HepG2 (cell line): ENCODE measurements at regions not wholly inside any gene's neighbourhood (a gene's known extent, or its start where the extent isn't known, plus 50 kb on each side); places are given as distances from the start of the nearest gene placed in this dataset.

Experiments
- ATAC-seq: fragments of 200-7000 bp; cut with Tn5 transposase; 3 replicates; pipeline ENCODE4 v1.9.1; 2020; ENCODE audit warnings: mild to moderate bottlenecking, moderate library complexity
- BruUV-seq: library from RNA; stranded (reverse); fragments of 400-500 nt; replicated peaks from 2 replicates; lab custom pipeline; 2021; lab: Mats Ljungman, UMichigan
- CTCF ChIA-PET: fragments of 300-600 bp; formaldehyde crosslinking; extraction: SDS; loops from one replicate; lab custom pipeline; 2021; ENCODE audit warnings: low total read pairs, inconsistent platforms, low intra/inter-chr PET ratio; lab: Yijun Ruan, JAX
- POLR2A ChIA-PET: fragments of 350-600 bp; sonication (Branson Sonifier 250); formaldehyde crosslinking; loops from one replicate; lab custom pipeline; 2020; ENCODE audit warnings: antibody characterized with exemption, inconsistent platforms; lab: Yijun Ruan, JAX
- DNase-seq: peaks from one replicate; pipeline ENCODE4 v3.0.0-alpha.2; 2015; ENCODE audit warnings: low spot score
- FAIRE-seq: peaks from 3 replicates; lab custom pipeline; 2011; peaks lifted over from hg19 to GRCh38; lab: Jason Lieb, UNC
- H2AFZ ChIP-seq: one replicate; pipeline ENCODE4 v1.6.1; 2011; ENCODE audit warnings: low read length, inconsistent platforms
- H3K27ac ChIP-seq: fragments of 300-600 bp; 3 replicates; pipeline ENCODE4 v1.8.0; 2011; ENCODE audit warnings: mixed run types, mild to moderate bottlenecking, mixed read lengths, low read length, inconsistent platforms; ENCODE audit not compliant: insufficient read depth; ENCODE audit errors: extremely low read length
- H3K27me3 ChIP-seq, 2 experiments: fragments of 200-600 bp in 1 of 2; 2 replicates in 1 of 2; 3 replicates in 1 of 2; pipeline versions ENCODE4 v1.6.0 to v1.8.0; 2011; ENCODE audit warnings: low read length in 2 of 2, mild to moderate bottlenecking in 2 of 2, moderate library complexity in 2 of 2, inconsistent platforms in 1 of 2; ENCODE audit not compliant: insufficient read depth in 2 of 2, control insufficient read depth in 1 of 2
- H3K36me3 ChIP-seq, 2 experiments: fragments of 200-600 bp in 1 of 2; replicated peaks in 1 of 2; 2 replicates in 1 of 2; 3 replicates in 1 of 2; pipeline versions ENCODE4 v1.5.1 to v1.8.0; 2011; ENCODE audit warnings: low read length in 2 of 2, inconsistent platforms in 1 of 2; ENCODE audit not compliant: insufficient read depth in 2 of 2, control insufficient read depth in 1 of 2
- H3K4me1 ChIP-seq: 2 replicates; pipeline ENCODE4 v1.5.1; 2012; ENCODE audit warnings: low read length, inconsistent platforms; ENCODE audit not compliant: insufficient read depth
- H3K4me2 ChIP-seq: 2 replicates; pipeline ENCODE4 v1.6.0; 2011; ENCODE audit warnings: low read depth, low read length, inconsistent platforms
- H3K4me3 ChIP-seq, 3 experiments: fragments of 200-600 bp in 1 of 3; sonication (generic), shearing (Covaris generic) in 1 of 3; replicated peaks in 1 of 3; 2 replicates each; pipeline ENCODE4 v1.5.1; 2011 to 2016; ENCODE audit warnings: low read length in 3 of 3, inconsistent platforms in 2 of 3, low read depth in 2 of 3, mild to moderate bottlenecking in 2 of 3, control low read depth in 1 of 3, mixed read lengths in 1 of 3; ENCODE audit not compliant: insufficient read depth in 1 of 3
- H3K79me2 ChIP-seq: one replicate; pipeline ENCODE4 v1.6.1; 2011; ENCODE audit warnings: low read length, inconsistent platforms; ENCODE audit not compliant: insufficient read depth
- H3K9ac ChIP-seq: 2 replicates; pipeline ENCODE4 v1.6.0; 2011; ENCODE audit warnings: mild to moderate bottlenecking, low read depth, low read length, inconsistent platforms; ENCODE audit not compliant: insufficient read depth
- H3K9me3 ChIP-seq: 2 replicates; pipeline ENCODE4 v1.5.1; 2012; ENCODE audit warnings: mild to moderate bottlenecking, low read length
- H4K20me1 ChIP-seq: 2 replicates; pipeline ENCODE4 v1.6.0; 2011; ENCODE audit warnings: inconsistent platforms, mild to moderate bottlenecking, low read length, moderate library complexity; ENCODE audit not compliant: insufficient read depth
- ARNTL ChIP-seq: sonication (generic); formaldehyde crosslinking; IDR thresholded peaks from 2 replicates; pipeline ENCODE4 v1.4.0; 2020; ENCODE audit warnings: mild to moderate bottlenecking, missing genetic modification reagents
- BORCS8-MEF2B ChIP-seq: sonication (generic); formaldehyde crosslinking; IDR thresholded peaks from 2 replicates; pipeline ENCODE4 v1.8.0; 2022; ENCODE audit warnings: mild to moderate bottlenecking, missing genetic modification reagents
- CREB1 ChIP-seq, 2 experiments: fragments of 450-650 bp in 1 of 2; IDR thresholded peaks; 2 replicates each; pipeline ENCODE4 v1.6.1; 2016 to 2017; ENCODE audit warnings: control low read depth in 1 of 2, mild to moderate bottlenecking in 1 of 2, missing compliant biosample characterization in 1 of 2, missing genetic modification characterization in 1 of 2
- HIVEP1 ChIP-seq: sonication (generic); formaldehyde crosslinking; IDR thresholded peaks from 2 replicates; pipeline ENCODE4 v1.4.0; 2020; ENCODE audit warnings: mild to moderate bottlenecking, missing genetic modification reagents
- HOXA5 ChIP-seq: sonication (generic); formaldehyde crosslinking; IDR thresholded peaks from 2 replicates; pipeline ENCODE4 v1.4.0; 2020; ENCODE audit warnings: missing genetic modification reagents
- JUND ChIP-seq: sonication (generic); formaldehyde crosslinking; IDR thresholded peaks from 2 replicates; pipeline ENCODE4 v1.8.0; 2022; ENCODE audit warnings: mild to moderate bottlenecking, missing genetic modification reagents
- MAFF ChIP-seq: IDR thresholded peaks from 2 replicates; pipeline ENCODE4 v1.6.1; 2011; ENCODE audit warnings: low read depth, low read length, improper control_type of control experiment
- MAFK ChIP-seq, 2 experiments: IDR thresholded peaks in 1 of 2; conservative IDR thresholded peaks in 1 of 2; 2 replicates each; pipeline ENCODE4 v1.6.1; 2011; ENCODE audit warnings: improper control_type of control experiment in 2 of 2, low read length in 2 of 2
- NR1H2 ChIP-seq: sonication (generic); formaldehyde crosslinking; IDR thresholded peaks from 2 replicates; pipeline ENCODE4 v1.8.1; 2022; ENCODE audit warnings: low read depth, missing genetic modification reagents, borderline replicate concordance
- SOX5 ChIP-seq: IDR thresholded peaks from 2 replicates; pipeline ENCODE4 v1.6.1; 2016; ENCODE audit warnings: borderline replicate concordance
- ZNF205 ChIP-seq: IDR thresholded peaks from 2 replicates; pipeline ENCODE4 v1.6.1; 2018; ENCODE audit warnings: missing biosample characterization, missing genetic modification reagents
- ZNF274 ChIP-seq: sonication (generic); formaldehyde crosslinking; IDR thresholded peaks from 2 replicates; pipeline ENCODE4 v1.5.1; 2020; ENCODE audit warnings: mild to moderate bottlenecking, missing genetic modification reagents
- WGBS: methylation state at CpG from one replicate; pipeline ENCODE4 v1.1.6; 2017; ENCODE audit warnings: low lambda C conversion rate; 5-methylcytosine and 5-hydroxymethylcytosine counted together
- in situ Hi-C: cut with HindIII; loops from 2 replicates; pipeline ENCODE4 v1.10.0; 2017; ENCODE audit warnings: low pct_unique_long_range_greater_than_20kb; ENCODE audit not compliant: extremely low pct_ligation_motif_present
- intact Hi-C: fragments of 100-400 bp; cut with micrococcal nuclease; formaldehyde crosslinking; loops from one replicate; pipeline ENCODE4 v1.10.0; 2022; ENCODE audit not compliant: unreplicated experiment

- ChIA-PET CTCF (no interaction called here), POLR2A (no interaction called here)
- Histone ChIP-seq H3K4me2 (no peak overlapping the region), H3K36me3 (no peaks in the 10 kb centered on the region), H3K9ac (no peak overlapping the region), H2AFZ (no peak overlapping the region), H3K79me2 (no peaks in the 10 kb centered on the region), H3K4me3 (no peak overlapping the region), H3K4me1 (no peaks in the 10 kb centered on the region), H3K9me3 (peaks cover 70% of the 10 kb centered on the region), H3K27ac (no peak overlapping the region), H4K20me1 (no peaks in the 10 kb centered on the region), H3K27me3 (no peaks in the 10 kb centered on the region)
- BruUV-seq = no TSS peak
- in situ Hi-C loops = no loop called here
- FAIRE-seq (no peak), DNase-seq (no peak), ATAC-seq (no peak)
- intact Hi-C loops = no loop called here
- WGBS = 63% methylated on average over 5 of the region's 5 CpGs
- TF ChIP-seq HIVEP1 (CRISPR knock-in tag) (no peak), MAFF (peak; percentile 87), ARNTL (CRISPR knock-in tag) (no peak), MAFK (conservative IDR thresholded peaks at IDR 0.05 in 1 of 2, IDR thresholded peaks at IDR 0.05 in 1 of 2; ENCODE audit: low read length in 2 of 2) (peak; percentile 91)
Observed at GRCh38 chr20:60806824-60807223, 445.2 kb upstream of the CDH4 start.

- no peaks in the 10 kb centered on the region for H3K36me3 ChIP-seq
- FAIRE-seq (no peak), ATAC-seq (no peak), DNase-seq (no peak)
- no peak overlapping the region for H3K4me3 ChIP-seq
- ChIA-PET CTCF (no interaction called here), POLR2A (no interaction called here)
- H2AFZ ChIP-seq = no peak overlapping the region
- TF ChIP-seq ZNF274 (no peak), HOXA5 (no peak), JUND (CRISPR knock-in tag) (no peak), NR1H2 (no peak), BORCS8-MEF2B (no peak), CREB1 (IDR thresholded peaks at IDR 0.05) (0 out of 2 replicates have a peak, but pooled peaks have one; percentile 12), CREB1 (CRISPR knock-in tag; IDR thresholded peaks at IDR 0.05) (no peak), SOX5 (CRISPR knock-in tag) (no peak), ZNF205 (no peak)
- 47% methylated on average over 16 of the region's 16 CpGs for WGBS
- in situ Hi-C loops (no loop called here), intact Hi-C loops (no loop called here)
- no peaks in the 10 kb centered on the region for H3K4me1 ChIP-seq
- H3K9ac ChIP-seq = no peak overlapping the region
- H4K20me1 ChIP-seq = no peaks in the 10 kb centered on the region
- peaks cover 58% of the 10 kb centered on the region for H3K9me3 ChIP-seq
- no peaks in the 10 kb centered on the region for H3K79me2 ChIP-seq
- BruUV-seq = no TSS peak
- no peak overlapping the region for H3K4me2 ChIP-seq
- H3K27me3 ChIP-seq = no peaks in the 10 kb centered on the region
- no peak overlapping the region for H3K27ac ChIP-seq
Observed at GRCh38 chr20:60808003-60808672, 443.9 kb upstream of the CDH4 start.
